ENCODE measurements at regions not wholly inside any gene's neighbourhood (a gene's known extent, or its start where the extent isn't known, plus 50 kb on each side); places are given as distances from the start of the nearest gene placed in this dataset.

GRCh38 chr10:130463876-130464364 lies 327.7 kb downstream of the GLRX3 start:
- no peak for TF ChIP-seq CTCF (IDR thresholded peaks at IDR 0.05)
- TF ChIP-seq POLR2A (IDR thresholded peaks at IDR 0.05) = no peak

All from Peyer's patch (tissue), 4 donors.